GM12875 (cell line): ENCODE measurements at regions not wholly inside any gene's neighbourhood (a gene's known extent, or its start where the extent isn't known, plus 50 kb on each side); places are given as distances from the start of the nearest gene placed in this dataset.

Source experiments
- H3K4me3 ChIP-seq: one replicate; pipeline ENCODE4 v1.5.1; 2011; ENCODE audit warnings: low read depth, low read length, control low read depth
- TF ChIP-seq, protein P1 (sequence below): IDR thresholded peaks from 2 replicates; pipeline ENCODE4 v1.5.1; 2011; ENCODE audit warnings: low read depth, mild to moderate bottlenecking, control low read depth, inconsistent platforms, low read length, moderate library complexity, borderline replicate concordance; ENCODE audit not compliant: insufficient read depth

- no peak overlapping the region for H3K4me3 ChIP-seq
- TF ChIP-seq, protein P1, sequence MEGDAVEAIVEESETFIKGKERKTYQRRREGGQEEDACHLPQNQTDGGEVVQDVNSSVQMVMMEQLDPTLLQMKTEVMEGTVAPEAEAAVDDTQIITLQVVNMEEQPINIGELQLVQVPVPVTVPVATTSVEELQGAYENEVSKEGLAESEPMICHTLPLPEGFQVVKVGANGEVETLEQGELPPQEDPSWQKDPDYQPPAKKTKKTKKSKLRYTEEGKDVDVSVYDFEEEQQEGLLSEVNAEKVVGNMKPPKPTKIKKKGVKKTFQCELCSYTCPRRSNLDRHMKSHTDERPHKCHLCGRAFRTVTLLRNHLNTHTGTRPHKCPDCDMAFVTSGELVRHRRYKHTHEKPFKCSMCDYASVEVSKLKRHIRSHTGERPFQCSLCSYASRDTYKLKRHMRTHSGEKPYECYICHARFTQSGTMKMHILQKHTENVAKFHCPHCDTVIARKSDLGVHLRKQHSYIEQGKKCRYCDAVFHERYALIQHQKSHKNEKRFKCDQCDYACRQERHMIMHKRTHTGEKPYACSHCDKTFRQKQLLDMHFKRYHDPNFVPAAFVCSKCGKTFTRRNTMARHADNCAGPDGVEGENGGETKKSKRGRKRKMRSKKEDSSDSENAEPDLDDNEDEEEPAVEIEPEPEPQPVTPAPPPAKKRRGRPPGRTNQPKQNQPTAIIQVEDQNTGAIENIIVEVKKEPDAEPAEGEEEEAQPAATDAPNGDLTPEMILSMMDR = no peak
Measured at GRCh38 chr1:38534473-38534823, 325.1 kb downstream of the RRAGC start.

GRCh38 chr1:38533772-38534472 lies 325.6 kb downstream of the RRAGC start:
- no peak overlapping the region for H3K4me3 ChIP-seq
- TF ChIP-seq, protein P1 = no peak

DNA sequence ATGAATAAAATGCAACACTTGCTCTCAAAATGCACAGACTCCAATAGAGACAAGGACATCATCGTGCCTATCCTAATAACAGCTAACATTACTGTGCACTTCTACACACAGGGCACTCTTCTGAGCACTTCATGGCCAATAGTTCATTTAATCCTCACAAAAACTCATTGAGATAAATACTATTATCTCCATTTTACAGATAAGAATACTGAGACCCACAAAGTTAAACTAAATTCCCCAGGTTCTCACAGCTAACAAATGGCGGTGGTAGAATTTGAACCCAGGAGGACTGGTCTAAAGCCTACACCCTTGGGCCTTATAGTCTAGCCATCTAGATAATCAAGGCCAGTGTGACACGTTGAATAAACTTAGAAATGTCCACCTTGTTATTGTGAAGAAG lies 328.6 kb downstream of the RRAGC start:
- TF ChIP-seq, protein P1 = no peak
- H3K4me3 ChIP-seq = no peak overlapping the region

GRCh38 chr1:38529946-38530345 lies 329.6 kb downstream of the RRAGC start:
- H3K4me3 ChIP-seq = no peak overlapping the region
- TF ChIP-seq, protein P1 = no peak

- no peak overlapping the region for H3K4me3 ChIP-seq
- TF ChIP-seq, protein P1 = no peak
Measured at GRCh38 chr1:38529391-38529790, 330.2 kb downstream of the RRAGC start.

GRCh38 chr1:38528623-38529022 lies 330.9 kb downstream of the RRAGC start:
- no peak overlapping the region for H3K4me3 ChIP-seq
- TF ChIP-seq, protein P1 = no peak

GRCh38 chr1:38527373-38527966 lies 332.1 kb downstream of the RRAGC start:
- TF ChIP-seq, protein P1 = peak; percentile 21; the same call in 1 of the 2 replicates
- H3K4me3 ChIP-seq = no peak overlapping the region
